HG02884 (cell line): ENCODE measurements at regions not wholly inside any gene's neighbourhood (a gene's known extent, or its start where the extent isn't known, plus 50 kb on each side); places are given as distances from the start of the nearest gene placed in this dataset.
"Not testable (repeated sequence)": the region's sequence is repeated elsewhere in the genome, so short reads cannot be mapped to it uniquely, and the experiment has no call there.

Source experiments
- ATAC-seq: cut with Tn5 transposase; IDR thresholded peaks from one replicate; pipeline ENCODE4 v1.9.1; 2021; ENCODE audit warnings: mild to moderate bottlenecking, moderate library complexity; ENCODE audit not compliant: unreplicated experiment

GRCh38 chrX:40418146-40418812, 162.5 kb upstream of the ATP6AP2 start:
- no peak for ATAC-seq

DNA sequence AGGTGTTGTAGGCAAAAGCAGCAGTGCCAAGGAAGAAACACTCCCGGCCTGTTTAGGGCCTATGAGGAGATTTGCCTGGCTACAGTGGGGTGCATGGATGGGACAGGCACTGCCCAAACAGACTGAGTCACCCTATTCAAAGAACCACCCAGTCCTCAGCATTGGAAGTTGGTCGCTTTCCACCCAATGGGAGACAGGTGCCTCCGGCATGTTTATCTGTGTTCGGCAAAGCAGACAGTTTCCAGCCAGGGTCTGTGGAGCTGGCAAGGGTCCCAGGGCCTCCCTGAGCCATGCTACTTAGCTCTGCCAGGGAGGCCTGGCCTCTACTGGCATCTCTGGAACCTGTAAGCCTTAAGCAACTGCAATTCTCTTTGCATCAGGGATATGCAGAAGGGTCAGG, 165.1 kb upstream of the ATP6AP2 start:
- no peak for ATAC-seq

DNA sequence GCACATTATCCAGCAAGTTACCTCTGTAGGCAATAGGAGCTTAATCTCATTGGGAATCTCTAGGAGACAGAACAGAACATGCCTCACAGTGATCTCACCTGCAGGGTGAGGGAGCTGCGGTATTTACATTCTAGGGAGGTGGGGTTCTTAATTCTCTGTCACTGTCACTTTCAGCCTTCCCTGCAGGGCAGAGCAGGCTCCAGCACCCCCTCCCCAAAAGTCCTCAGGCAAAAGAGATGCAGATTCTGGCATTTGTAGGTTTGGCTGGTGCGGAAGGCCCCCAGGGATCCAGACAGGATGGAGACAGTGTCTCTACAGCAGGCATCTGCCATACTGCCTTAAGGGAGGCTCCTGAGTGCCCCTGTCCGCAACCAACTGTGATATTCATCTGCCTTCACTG, 166.4 kb upstream of the ATP6AP2 start:
- ATAC-seq: no peak

GRCh38 chrX:40411340-40412111, 169.2 kb upstream of the ATP6AP2 start:
- ATAC-seq: no peak

DNA sequence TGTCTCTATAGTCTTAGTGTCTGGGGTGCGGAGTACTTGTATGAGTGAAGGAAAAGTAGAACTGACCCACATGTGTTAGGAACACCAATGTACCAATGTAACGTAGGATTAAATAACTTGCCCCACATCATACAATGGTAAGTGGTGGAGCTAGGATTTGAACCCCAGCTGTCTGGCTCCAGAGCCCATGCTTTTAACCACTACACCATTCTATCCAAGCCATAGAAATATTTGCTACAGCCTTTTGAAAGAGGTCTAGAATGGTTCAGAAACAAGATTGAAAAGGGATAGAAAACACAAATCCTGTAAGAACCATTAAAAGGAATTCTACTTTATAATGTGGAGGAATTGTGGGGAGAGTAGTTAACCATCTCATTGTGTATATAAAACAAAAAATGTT, 169.9 kb upstream of the ATP6AP2 start:
- ATAC-seq: no peak

GRCh38 chrX:40406330-40406859, 174.4 kb upstream of the ATP6AP2 start:
- ATAC-seq: no peak

- no peak for ATAC-seq
Measured at GRCh38 chrX:40405399-40405798, 175.4 kb upstream of the ATP6AP2 start.

GRCh38 chrX:40403757-40404156, 177.0 kb upstream of the ATP6AP2 start:
- ATAC-seq: no peak

DNA sequence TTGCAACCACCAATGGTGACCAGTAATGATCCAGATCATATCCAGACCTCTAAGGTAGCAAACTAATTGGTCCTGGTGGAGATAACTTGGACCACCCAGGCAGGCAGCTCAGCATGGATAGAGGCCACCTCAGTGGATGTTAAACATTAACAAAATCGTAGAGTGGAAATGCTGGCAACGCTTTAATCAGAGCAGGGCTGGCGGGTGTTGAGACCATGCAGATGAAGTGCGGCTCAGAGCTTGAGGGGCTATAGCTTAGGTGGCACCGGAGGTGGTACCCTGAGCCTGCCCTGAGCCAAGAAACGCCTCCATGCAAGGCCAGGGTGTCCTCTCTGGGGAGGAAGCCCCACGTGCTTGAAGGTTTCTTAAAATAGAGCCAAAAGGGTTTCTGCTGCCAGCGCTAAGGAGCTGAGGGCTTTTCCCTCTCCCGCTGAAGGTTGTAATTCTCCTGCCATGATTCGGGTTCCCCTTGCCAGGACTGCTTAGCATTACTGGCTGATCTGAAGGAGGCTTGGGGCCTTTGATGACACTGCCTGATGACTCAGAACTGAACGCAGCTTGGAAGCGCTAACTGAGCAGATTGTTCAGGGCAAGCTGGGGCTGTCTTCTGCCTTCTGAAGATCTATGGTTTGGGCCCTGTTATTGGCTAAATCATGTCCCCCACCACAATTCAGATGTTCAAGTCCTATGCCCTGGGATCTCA, 177.8 kb upstream of the ATP6AP2 start:
- no peak for ATAC-seq

- ATAC-seq: no peak
Measured at GRCh38 chrX:40395102-40395501, 185.7 kb upstream of the ATP6AP2 start.

DNA sequence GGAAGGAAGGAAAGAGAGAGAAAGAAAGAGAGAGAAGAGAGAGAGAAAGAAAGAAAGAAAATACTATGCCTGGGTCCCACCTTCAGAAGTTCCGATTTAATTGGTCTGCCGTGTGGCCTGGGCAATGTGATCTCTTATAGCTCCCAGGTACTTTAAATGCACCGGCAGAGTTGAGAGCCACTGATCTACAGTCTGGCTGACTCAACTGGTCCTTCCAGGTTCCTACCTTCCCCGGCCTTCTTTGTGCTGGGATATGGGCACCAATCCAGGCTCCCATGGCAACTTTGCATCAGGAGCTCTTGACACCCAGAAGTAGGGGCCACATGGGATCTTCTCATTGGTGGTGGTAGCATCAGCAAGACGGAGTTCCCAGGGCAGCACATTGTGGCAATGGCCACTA, 186.5 kb upstream of the ATP6AP2 start:
- no peak for ATAC-seq

DNA sequence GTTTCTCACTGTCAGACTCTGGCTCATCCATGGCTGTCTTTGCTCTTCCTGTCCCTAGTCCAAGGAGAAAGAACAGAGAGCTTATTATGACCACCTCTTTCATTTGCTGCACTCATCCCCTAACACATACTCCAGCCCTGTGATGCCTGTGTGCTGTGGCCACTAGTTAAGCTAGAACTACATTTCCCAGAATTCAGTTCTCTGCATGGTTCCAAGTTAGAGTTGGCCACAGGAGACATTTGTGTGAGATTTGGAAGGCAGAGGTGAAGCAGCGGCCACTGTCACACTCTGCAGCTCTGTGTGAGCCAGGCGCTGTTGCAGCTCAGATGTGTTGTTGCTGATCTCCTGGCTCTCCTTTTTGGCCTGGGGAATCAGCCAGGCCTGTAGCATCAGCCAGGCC, 188.2 kb upstream of the ATP6AP2 start:
- ATAC-seq: no peak

- ATAC-seq: no peak
Measured at GRCh38 chrX:40391662-40392061, 189.1 kb upstream of the ATP6AP2 start.

- ATAC-seq: no peak
Measured at GRCh38 chrX:40389555-40389954, 191.2 kb upstream of the ATP6AP2 start.

DNA sequence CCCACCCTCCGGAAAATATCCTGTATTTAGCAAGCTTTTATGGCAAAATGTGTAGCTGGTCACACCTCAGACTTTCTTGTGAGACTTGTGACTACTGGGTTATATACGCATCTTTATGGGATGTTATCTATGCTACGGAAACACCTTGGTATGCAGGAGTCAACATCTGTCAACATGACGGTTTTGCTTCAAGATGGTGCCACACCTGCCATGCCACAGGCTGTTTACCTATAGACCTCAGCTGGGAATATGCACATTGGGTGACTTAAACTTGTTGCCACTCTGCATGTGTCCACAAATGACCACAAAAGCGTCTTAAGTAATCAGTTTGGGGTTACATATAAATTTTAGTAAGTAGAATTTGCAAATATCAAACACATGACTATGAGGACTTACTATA, 192.3 kb upstream of the ATP6AP2 start:
- no peak for ATAC-seq

DNA sequence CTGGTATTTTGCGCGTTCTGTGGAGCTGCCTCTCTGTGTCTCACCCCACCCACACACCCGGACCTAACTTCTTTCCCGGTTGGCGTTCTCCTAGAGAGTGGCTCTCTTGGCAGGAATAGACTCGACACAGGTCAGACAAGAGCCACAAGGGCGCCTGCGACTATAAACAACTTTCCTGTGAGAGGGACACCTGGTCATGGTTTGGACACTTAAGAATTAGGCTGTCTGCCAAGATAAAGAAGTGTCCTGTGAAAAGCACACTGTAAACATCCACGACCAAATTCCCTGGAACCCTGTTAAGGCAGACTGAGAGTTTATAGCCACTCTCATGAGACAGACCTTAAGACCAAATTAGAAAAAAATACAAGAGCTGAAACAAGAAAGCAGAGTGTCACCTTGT, 192.9 kb upstream of the ATP6AP2 start:
- ATAC-seq: not testable (repeated sequence)

DNA sequence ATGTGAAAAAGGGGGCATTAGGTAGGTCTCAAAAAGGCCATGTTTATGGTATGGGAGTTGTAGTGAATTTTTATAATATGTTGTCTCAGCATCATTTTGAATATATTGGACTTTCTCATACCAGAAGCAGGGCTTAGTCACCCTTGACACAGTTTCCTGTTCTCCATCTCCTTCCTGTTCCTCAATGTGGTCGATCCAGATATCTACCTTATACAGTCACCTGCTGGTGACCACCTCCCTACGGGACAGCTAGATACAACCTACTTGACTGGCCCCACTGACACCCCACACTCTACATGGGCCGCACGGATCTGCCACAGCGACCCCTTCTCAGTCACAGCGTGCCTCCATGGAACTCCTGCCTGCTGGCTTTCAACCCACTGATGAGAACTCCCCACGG, 193.5 kb upstream of the ATP6AP2 start:
- ATAC-seq: not testable (repeated sequence)

GRCh38 chrX:40385682-40386081, 195.1 kb upstream of the ATP6AP2 start:
- no peak for ATAC-seq

DNA sequence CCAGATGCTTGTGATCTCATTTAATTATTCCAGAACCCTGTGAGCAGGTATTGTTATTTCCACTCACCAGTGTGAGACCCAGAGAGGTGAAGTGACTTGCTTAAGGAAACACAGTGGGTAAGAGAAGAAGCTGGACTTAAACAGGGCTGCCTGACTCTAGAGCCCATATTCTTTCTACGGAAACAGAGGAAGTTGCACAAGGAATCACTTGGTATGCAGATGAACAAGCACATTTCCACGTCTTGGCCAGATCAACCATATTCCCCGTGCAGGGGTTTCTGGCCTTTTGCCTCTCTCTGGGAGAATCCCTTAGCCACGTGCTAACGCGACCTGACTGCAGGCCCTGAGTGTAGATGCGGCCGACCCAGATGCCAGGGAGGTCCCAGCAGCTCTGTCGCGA, 195.5 kb upstream of the ATP6AP2 start:
- ATAC-seq: no peak

DNA sequence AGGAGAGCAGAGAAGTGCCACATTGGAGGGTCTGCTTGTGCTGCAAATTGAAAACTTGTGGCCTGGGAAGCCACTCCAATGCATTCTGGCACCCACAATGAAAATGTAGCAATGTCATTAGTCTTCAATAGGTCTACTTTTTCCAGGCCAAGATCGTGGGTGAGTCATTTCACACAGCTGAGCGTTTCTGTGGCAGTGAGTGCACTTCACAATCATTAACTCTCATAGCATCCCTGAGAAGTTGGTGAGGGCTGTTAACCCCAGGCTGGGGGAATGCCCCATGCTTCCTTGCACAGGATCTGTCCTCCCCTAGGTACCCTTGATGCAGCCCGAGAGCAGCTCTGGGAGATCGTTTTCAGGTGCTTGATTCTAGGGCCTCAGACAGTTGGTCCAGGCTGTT, 196.8 kb upstream of the ATP6AP2 start:
- ATAC-seq: no peak

DNA sequence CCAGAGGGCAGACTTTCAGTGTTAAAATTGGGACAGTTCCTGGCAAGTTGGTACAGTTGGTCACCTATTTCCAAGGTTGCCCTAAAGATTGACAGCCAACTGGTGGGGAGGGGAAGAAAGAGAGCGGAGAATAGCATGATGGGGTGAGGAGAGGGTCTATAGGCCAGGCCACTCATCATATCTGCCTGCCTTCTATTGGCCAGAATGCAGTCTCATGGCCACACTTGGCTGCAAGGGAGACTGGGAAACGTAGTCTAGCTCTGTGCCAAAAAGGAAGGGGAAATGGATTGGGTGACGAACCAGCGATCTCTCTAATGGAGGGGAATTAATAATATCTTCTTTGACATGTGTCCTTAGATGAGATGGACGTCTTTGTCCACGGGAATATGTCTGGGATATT, 197.4 kb upstream of the ATP6AP2 start:
- ATAC-seq: no peak
